SHP77 (cell line): ENCODE measurements at regions not wholly inside any gene's neighbourhood (a gene's known extent, or its start where the extent isn't known, plus 50 kb on each side); places are given as distances from the start of the nearest gene placed in this dataset.
"Not testable (repeated sequence)": the region's sequence is repeated elsewhere in the genome, so short reads cannot be mapped to it uniquely, and the experiment has no call there.

Experiments used
- DNase-seq, 2 experiments: peaks; one replicate each; lab custom pipeline; 2025; lab: John Stamatoyannopoulos, UW

DNA sequence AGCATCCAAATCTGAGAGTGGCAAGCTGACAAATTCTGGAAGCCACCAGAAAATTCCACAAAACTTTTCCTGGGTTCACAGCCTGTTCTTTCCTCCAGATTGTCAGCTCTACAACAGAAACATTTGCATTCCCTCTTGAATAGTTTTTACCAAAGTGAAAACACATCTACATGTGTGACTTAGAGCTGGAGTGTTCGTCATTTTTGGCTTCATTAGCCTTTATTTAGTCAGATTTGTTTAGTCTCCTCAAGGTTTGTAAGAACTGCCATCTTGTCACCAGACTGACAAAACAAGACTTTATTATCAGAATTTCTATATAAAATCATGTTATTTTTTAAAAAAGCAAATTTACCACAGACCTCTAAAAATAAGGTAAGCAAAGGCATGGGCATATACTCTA lies 347.3 kb downstream of the TRIM36 start:
- DNase-seq: no peak

- DNase-seq: no peak
Measured at GRCh38 chr5:114790403-114790792, 379.3 kb downstream of the TRIM36 start.

DNA sequence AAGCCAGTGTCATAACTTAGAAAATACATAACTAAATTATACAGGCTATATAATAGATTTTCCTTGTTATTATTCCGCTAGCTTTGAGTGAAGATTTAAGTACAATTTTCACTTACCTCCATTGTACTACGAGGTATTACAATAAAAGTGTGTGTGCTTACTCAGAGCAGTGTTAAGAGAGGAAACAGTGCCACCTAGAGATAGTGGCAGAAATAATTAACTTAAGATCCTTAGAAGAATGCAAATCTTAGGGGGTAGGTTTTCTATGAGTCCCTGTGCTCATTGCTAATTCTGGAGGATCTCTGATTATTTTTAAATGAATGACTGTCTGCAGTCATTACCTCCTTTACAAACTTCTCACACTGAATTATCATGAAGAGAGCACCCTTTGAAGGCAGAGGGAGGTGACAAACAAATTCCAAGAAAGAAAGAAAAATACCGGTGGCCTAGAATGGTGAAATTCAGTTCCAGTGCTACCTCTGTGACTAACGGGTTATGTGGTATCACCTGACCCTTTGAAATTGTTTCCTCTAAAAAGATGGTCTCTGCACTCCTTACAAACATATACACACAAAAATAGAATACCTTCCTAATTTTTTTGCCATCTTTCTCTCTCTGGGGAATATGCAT lies 379.8 kb downstream of the TRIM36 start:
- peak; percentile 25 to 28 for DNase-seq

DNA sequence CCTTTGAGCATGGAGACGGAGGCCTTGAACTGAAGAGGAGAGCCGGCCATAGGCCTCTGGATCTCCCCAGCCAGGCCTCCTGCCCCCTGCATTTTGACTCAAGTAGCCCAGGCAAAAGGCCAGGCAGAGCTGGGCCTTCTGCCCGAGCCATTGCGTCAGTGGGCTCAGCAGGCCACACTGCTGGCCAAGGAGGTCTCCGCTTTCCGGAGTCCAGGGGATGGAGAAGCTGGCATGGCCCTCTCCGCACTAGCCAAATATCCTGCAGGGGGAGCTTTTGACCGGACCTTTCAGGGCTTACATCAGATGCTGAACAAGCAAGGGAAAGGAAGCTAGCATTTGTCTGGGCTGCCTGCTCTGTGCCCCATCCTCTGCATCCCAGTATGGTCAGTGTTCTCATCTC lies 386.8 kb downstream of the TRIM36 start:
- DNase-seq: no peak

- DNase-seq: no peak
Measured at GRCh38 chr5:114782177-114782576, 387.5 kb downstream of the TRIM36 start.

GRCh38 chr5:114780290-114780689 lies 389.4 kb downstream of the TRIM36 start:
- DNase-seq: no peak

GRCh38 chr5:114744406-114744805 lies 382.5 kb downstream of the KCNN2 start:
- no peak for DNase-seq

- no peak for DNase-seq
Measured at GRCh38 chr5:114734238-114734637, 372.4 kb downstream of the KCNN2 start.

DNA sequence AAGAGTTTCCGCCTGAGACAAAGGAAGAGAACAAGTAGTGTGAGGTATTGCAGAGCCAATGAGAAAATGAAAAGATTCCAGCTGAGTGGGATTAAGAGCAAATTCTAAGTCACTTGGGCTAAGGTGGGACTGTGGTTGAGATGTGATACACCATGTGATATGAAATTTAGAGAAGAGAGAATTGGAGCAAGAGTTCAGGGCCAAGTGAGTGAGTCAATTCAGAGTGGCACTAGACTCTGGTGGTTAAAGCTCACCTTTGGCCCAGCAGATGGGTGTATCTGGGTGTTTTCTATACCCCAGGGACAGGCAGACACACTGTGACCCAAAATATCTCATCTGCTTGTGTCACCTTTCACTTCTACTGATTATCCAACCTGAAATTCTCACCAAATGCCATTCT lies 368.1 kb downstream of the KCNN2 start:
- no peak for DNase-seq

DNA sequence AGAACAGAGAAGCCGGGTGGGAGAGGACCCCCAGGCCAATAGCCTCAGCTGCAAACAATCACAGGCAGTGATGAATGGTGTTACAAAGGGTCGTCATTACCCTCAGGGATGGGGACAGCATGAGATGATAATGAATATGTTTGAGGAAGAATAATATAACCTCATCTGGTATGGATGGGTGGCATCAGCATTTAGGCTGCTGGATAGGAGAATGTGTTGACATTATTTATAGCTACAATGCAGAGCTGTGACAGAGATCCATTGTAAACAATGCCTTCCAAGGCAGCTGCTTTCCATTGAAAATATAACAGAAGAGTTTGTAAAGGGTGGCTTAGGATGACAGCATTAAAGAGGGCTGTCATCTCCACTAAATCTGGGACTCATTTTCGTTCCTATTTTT lies 365.5 kb downstream of the KCNN2 start:
- peak; percentile 44 to 61 for DNase-seq

DNA sequence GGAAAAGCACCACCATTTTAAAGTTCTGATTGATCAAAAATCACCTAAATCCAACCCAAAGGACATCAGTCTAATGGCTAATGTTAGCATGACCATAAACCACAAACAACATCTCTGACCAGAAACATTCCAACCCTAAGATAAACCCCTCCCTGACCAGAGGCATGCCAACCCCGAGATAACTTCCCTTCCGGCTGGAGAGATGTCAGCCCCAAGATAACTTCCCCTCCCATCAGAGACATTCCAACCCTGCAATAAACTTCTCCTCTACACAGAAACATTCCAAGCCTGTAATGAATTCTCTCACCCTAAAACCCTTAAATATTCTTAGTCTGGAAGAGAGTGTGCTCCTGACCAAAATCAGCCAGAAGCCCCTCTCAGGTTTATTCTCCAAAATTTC lies 364.3 kb downstream of the KCNN2 start:
- no peak for DNase-seq

GRCh38 chr5:114719268-114719667 lies 357.4 kb downstream of the KCNN2 start:
- DNase-seq: no peak

- DNase-seq: no peak
Measured at GRCh38 chr5:114716955-114717354, 355.1 kb downstream of the KCNN2 start.

- DNase-seq: not testable (repeated sequence)
Measured at GRCh38 chr5:114704225-114704893, 342.5 kb downstream of the KCNN2 start.

GRCh38 chr5:114702731-114703130 lies 340.9 kb downstream of the KCNN2 start:
- DNase-seq: no peak

DNA sequence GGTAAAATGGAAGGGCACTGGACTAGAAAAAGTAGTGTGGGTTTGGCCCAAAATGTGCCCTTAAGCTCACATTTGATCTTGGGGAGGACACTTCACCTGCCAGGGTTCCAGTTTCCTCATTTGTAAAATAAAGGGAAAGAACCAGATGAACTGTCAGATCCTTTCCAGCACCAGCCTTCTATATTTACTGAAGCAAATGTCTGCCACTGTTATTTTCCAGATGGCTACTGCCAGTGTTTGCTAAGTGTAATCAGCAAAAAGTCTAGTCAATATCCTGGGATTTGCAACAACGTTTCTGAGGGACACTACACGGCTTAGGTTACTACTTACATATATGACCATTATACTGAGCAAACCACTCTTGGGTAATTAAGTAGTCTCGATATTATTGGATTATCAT lies 340.3 kb downstream of the KCNN2 start:
- DNase-seq: no peak

DNA sequence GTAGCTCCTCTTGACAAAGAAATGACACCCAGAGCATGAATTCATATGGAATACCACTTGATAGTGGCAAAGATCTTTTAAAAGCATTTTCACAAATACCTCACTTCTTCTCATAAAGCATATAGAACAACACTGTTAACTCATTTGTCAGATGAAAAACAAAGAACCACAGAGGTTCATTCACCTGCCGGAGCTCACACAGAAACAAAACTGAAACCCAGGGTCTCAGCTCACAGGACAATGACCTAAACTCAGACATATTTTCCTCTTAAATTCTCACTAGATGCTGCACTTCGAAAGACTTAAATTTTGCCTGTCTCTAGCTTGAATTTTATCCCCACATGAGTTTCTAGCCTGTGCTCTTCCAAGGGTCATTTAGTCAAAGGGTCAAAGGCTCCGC lies 339.0 kb downstream of the KCNN2 start:
- no peak for DNase-seq

DNA sequence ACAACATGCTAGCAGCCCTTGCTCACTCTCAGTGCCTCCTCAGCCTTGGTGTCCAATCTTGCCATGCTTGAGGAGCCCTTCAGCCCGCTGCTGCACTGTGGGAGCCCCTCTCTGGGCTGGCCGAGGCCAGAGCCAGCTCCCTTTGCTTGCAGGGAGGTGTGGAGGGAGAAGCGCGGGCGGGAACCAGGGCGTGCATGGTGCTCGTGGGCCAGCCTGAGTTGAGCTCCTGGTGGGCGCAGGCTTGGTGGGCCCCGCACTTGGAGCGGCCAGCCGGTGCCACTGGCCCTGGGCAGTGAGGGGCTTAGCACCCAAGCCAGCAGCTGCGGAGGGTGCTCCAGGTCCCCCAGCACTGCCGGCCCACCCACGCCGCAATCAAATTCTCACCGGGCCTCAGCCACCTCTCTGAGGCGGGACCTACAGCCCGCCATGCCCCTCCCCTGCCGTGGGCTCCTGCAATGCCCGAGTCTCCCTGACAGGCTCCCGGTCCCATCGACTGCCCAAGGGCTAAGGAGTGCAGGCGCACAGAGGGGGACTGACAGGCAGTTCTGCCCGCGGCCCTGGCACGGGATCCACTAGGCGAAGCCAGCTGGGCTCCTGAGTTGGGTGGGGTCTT lies 333.5 kb downstream of the KCNN2 start:
- DNase-seq: no peak

- DNase-seq: no peak
Measured at GRCh38 chr5:114686356-114686755, 324.5 kb downstream of the KCNN2 start.

DNA sequence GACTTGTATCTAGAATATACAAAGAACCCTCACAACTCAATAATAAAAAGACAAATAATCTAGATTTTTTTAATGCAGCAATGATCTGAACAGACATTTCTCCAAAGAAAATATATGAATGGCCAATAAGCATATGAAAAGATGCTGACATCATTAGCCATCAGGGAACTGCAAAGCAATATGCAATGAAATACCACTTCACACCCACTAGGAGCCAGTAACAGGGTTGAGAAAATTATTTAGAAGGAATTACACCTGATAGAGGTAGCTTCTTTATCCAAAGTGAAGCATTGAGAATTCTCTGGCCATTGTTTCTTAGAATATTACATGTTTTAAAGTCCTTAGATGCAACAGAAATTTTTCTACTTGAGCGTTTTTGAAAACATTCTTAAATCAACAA lies 316.9 kb downstream of the KCNN2 start:
- DNase-seq: no peak

GRCh38 chr5:114665551-114665950 lies 303.7 kb downstream of the KCNN2 start:
- peak in 1 of 2 experiments; percentile 13 for DNase-seq

GRCh38 chr5:114660791-114661190 lies 298.9 kb downstream of the KCNN2 start:
- DNase-seq: no peak

DNA sequence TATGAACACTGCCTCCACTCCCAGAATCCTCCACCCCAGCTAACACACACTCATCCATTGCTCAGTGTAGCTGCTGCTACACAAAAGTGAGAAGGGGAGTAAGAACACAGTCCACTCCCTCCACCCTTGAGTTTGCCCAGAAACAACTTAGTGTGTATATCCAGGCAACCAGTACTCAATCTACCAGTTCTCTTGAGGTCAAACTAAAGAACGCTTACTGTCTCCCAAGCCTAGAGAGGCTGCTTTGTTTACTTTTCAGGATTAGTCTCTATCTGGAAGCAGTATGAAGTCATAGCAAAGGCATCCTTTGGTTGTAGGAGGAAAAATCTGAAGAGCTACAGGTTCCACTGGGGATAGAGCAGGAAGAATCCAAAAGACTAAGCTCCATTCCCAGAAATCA lies 296.3 kb downstream of the KCNN2 start:
- DNase-seq: no peak
